ENCODE measurements at regions not wholly inside any gene's neighbourhood (a gene's known extent, or its start where the extent isn't known, plus 50 kb on each side); places are given as distances from the start of the nearest gene placed in this dataset.

DNA sequence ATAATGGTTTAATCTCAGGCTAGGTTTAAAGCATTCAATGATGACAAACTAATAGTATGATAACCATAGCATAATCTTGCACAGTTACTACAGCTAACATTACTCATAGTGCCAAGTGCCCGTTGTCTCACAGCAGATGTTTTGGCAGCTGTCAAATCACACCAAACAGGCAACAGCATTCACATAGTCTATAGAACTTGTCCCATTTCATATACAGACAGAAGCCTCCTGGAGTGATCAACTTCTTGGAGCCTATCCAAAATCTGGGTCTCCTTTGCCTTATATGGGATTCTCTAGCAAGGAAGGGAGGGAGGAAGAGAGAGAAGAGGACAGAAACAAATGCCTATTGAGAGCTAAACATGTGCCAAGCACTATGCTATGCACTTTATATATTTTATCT, 250.6 kb upstream of the ZP4 start:
- TF ChIP-seq RAD51 (IDR thresholded peaks at IDR 0.05; ENCODE audit: borderline replicate concordance) (no peak), NFKBIZ (CRISPR knock-in tag; IDR thresholded peaks at IDR 0.05) (no peak), ZBTB7B (CRISPR knock-in tag; IDR thresholded peaks at IDR 0.05) (no peak), ATRX (CRISPR knock-in tag; IDR thresholded peaks at IDR 0.05; ENCODE audit: borderline replicate concordance) (no peak), TBX2 (CRISPR knock-in tag; IDR thresholded peaks at IDR 0.05; ENCODE audit: borderline replicate concordance) (no peak), GLI4 (CRISPR knock-in tag; IDR thresholded peaks at IDR 0.05; ENCODE audit: borderline replicate concordance) (no peak), NCOA5 (CRISPR knock-in tag; IDR thresholded peaks at IDR 0.05) (no peak), ZMYM2 (CRISPR knock-in tag; IDR thresholded peaks at IDR 0.05) (no peak), ARNT2 (CRISPR knock-in tag; IDR thresholded peaks at IDR 0.05; ENCODE audit: low read depth) (no peak), LCORL (IDR thresholded peaks at IDR 0.05) (no peak), LCORL (CRISPR knock-in tag; IDR thresholded peaks at IDR 0.05) (no peak)
- TF ChIP-seq, protein P1, sequence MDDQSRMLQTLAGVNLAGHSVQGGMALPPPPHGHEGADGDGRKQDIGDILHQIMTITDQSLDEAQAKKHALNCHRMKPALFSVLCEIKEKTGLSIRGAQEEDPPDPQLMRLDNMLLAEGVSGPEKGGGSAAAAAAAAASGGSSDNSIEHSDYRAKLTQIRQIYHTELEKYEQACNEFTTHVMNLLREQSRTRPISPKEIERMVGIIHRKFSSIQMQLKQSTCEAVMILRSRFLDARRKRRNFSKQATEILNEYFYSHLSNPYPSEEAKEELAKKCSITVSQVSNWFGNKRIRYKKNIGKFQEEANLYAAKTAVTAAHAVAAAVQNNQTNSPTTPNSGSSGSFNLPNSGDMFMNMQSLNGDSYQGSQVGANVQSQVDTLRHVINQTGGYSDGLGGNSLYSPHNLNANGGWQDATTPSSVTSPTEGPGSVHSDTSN (CRISPR knock-in tag; IDR thresholded peaks at IDR 0.05; ENCODE audit: borderline replicate concordance) = no peak
- TF ChIP-seq, protein P2, sequence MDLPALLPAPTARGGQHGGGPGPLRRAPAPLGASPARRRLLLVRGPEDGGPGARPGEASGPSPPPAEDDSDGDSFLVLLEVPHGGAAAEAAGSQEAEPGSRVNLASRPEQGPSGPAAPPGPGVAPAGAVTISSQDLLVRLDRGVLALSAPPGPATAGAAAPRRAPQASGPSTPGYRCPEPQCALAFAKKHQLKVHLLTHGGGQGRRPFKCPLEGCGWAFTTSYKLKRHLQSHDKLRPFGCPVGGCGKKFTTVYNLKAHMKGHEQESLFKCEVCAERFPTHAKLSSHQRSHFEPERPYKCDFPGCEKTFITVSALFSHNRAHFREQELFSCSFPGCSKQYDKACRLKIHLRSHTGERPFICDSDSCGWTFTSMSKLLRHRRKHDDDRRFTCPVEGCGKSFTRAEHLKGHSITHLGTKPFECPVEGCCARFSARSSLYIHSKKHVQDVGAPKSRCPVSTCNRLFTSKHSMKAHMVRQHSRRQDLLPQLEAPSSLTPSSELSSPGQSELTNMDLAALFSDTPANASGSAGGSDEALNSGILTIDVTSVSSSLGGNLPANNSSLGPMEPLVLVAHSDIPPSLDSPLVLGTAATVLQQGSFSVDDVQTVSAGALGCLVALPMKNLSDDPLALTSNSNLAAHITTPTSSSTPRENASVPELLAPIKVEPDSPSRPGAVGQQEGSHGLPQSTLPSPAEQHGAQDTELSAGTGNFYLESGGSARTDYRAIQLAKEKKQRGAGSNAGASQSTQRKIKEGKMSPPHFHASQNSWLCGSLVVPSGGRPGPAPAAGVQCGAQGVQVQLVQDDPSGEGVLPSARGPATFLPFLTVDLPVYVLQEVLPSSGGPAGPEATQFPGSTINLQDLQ (CRISPR knock-in tag; IDR thresholded peaks at IDR 0.05) = no peak
- TF ChIP-seq, protein P3, sequence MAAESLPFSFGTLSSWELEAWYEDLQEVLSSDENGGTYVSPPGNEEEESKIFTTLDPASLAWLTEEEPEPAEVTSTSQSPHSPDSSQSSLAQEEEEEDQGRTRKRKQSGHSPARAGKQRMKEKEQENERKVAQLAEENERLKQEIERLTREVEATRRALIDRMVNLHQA (CRISPR knock-in tag; IDR thresholded peaks at IDR 0.05) = no peak

More for the DNA sequence above, 250.6 kb upstream of the ZP4 start:
- Histone ChIP-seq H3K79me2 (ENCODE audit: insufficient read depth, low read length) (no peaks in the 10 kb centered on the region), H3K4me3 (replicated peaks in 1 of 3; ENCODE audit: insufficient read depth in 1 of 3, low read depth in 2 of 3, low read length in 3 of 3) (no peak overlapping the region), H3K36me3 (replicated peaks in 1 of 2; ENCODE audit: control insufficient read depth in 1 of 2, insufficient read depth in 2 of 2, low read length in 2 of 2) (no peaks in the 10 kb centered on the region), H3K27me3 (ENCODE audit: control insufficient read depth in 1 of 2, insufficient read depth in 2 of 2, low read length in 2 of 2) (no peaks in the 10 kb centered on the region), H3K9me3 (ENCODE audit: low read length) (peaks cover 97% of the 10 kb centered on the region), H3K27ac (ENCODE audit: extremely low read length, insufficient read depth, low read length) (no peak overlapping the region), H4K20me1 (ENCODE audit: insufficient read depth, low read length) (no peaks in the 10 kb centered on the region), H3K9ac (ENCODE audit: insufficient read depth, low read depth, low read length) (no peak overlapping the region), H3K4me2 (ENCODE audit: low read depth, low read length) (no peak overlapping the region), H2AFZ (ENCODE audit: low read length) (no peak overlapping the region), H3K4me1 (ENCODE audit: insufficient read depth, low read length) (no peaks in the 10 kb centered on the region)
- FAIRE-seq = no peak
- ChIA-PET CTCF (ENCODE audit: low intra/inter-chr PET ratio, low total read pairs) (no interaction called here), POLR2A (no interaction called here)
- WGBS (ENCODE audit: low lambda C conversion rate) = 0% methylated on average over 1 of the region's 1 CpG
- in situ Hi-C loops (cut with HindIII; ENCODE audit: extremely low pct_ligation_motif_present, low pct_unique_long_range_greater_than_20kb) (no loop called here), intact Hi-C loops (cut with micrococcal nuclease; ENCODE audit: unreplicated experiment) (no loop called here)
- ATAC-seq = no peak
- no TSS peak for BruUV-seq (replicated peaks)
- DNase-seq (ENCODE audit: low spot score) = no peak
